HEK293 (cell line): ENCODE measurements at regions not wholly inside any gene's neighbourhood (a gene's known extent, or its start where the extent isn't known, plus 50 kb on each side); places are given as distances from the start of the nearest gene placed in this dataset.

Experiments used
- CTCF ChIA-PET: fragments of 350-600 bp; formaldehyde crosslinking; extraction: SDS; loops from one replicate; lab custom pipeline; 2021; ENCODE audit warnings: antibody characterized with exemption; lab: Yijun Ruan, JAX
- POLR2A ChIA-PET: fragments of 300-600 bp; formaldehyde crosslinking; extraction: SDS; loops from one replicate; lab custom pipeline; 2020; ENCODE audit warnings: antibody characterized with exemption, inconsistent platforms; lab: Yijun Ruan, JAX
- H3K27ac ChIP-seq: fragments of 200-500 bp; sonication (Bioruptor generic); 2 replicates; pipeline ENCODE4 v1.5.1; 2014; ENCODE audit warnings: low read depth, low read length, control low read depth, inconsistent platforms; ENCODE audit errors: extremely low read depth
- H3K36me3 ChIP-seq, 2 experiments: fragments of 200-500 bp in 1 of 2; sonication (Bioruptor generic) in 1 of 2; 1 replicate in 1 of 2; 2 replicates in 1 of 2; pipeline ENCODE4 v1.5.1; 2014 to 2017; ENCODE audit warnings: inconsistent platforms in 2 of 2, low read length in 2 of 2; ENCODE audit not compliant: control insufficient read depth in 2 of 2, insufficient read depth in 1 of 2
- H3K4me1 ChIP-seq: fragments of 200-500 bp; sonication (Bioruptor generic); 2 replicates; pipeline ENCODE4 v1.5.1; 2014; ENCODE audit warnings: mild to moderate bottlenecking, low read length, inconsistent platforms; ENCODE audit not compliant: control insufficient read depth, insufficient read depth
- H3K4me3 ChIP-seq: 2 replicates; pipeline ENCODE4 v1.5.1; 2011; ENCODE audit warnings: low read depth, mild to moderate bottlenecking, control low read depth, low read length, moderate library complexity
- H3K9me3 ChIP-seq: fragments of 200-500 bp; sonication (Bioruptor generic); 2 replicates; pipeline ENCODE4 v1.5.1; 2014; ENCODE audit warnings: low read depth, low read length, inconsistent platforms; ENCODE audit not compliant: control insufficient read depth, insufficient read depth
- CTCF ChIP-seq: fragments of 450-650 bp; formaldehyde crosslinking; IDR thresholded peaks from 2 replicates; pipeline ENCODE4 v1.5.1; 2016; ENCODE audit warnings: missing biosample characterization, missing genetic modification characterization
- HIC1 ChIP-seq: fragments of 450-650 bp; formaldehyde crosslinking; IDR thresholded peaks from 2 replicates; pipeline ENCODE4 v1.5.1; 2016; ENCODE audit warnings: missing biosample characterization, missing genetic modification characterization
- MEIS1 ChIP-seq: sonication (generic); formaldehyde crosslinking; IDR thresholded peaks from 2 replicates; pipeline ENCODE4 v1.8.1; 2022; ENCODE audit warnings: missing genetic modification reagents, mild to moderate bottlenecking, borderline replicate concordance
- PRDM2 ChIP-seq: fragments of 450-650 bp; formaldehyde crosslinking; IDR thresholded peaks from 2 replicates; pipeline ENCODE4 v1.5.1; 2016; ENCODE audit warnings: missing biosample characterization, missing genetic modification characterization, borderline replicate concordance
- REPIN1 ChIP-seq: fragments of 450-650 bp; formaldehyde crosslinking; IDR thresholded peaks from 2 replicates; pipeline ENCODE4 v1.5.1; 2017; ENCODE audit warnings: missing biosample characterization, missing genetic modification characterization, low read depth
- SALL2 ChIP-seq: fragments of 450-650 bp; formaldehyde crosslinking; IDR thresholded peaks from 2 replicates; pipeline ENCODE4 v1.5.0; 2017; ENCODE audit warnings: missing biosample characterization, mild to moderate bottlenecking, missing genetic modification characterization, borderline replicate concordance
- ZBTB10 ChIP-seq: fragments of 450-650 bp; formaldehyde crosslinking; IDR thresholded peaks from 2 replicates; pipeline ENCODE4 v1.5.1; 2016; ENCODE audit warnings: missing biosample characterization, missing genetic modification characterization
- ZIC2 ChIP-seq: fragments of 450-650 bp; formaldehyde crosslinking; IDR thresholded peaks from 2 replicates; pipeline ENCODE4 v1.5.1; 2016; ENCODE audit warnings: missing biosample characterization, missing genetic modification characterization
- ZNF169 ChIP-seq: fragments of 450-650 bp; formaldehyde crosslinking; IDR thresholded peaks from 2 replicates; pipeline ENCODE4 v1.5.1; 2016; ENCODE audit warnings: missing biosample characterization, missing genetic modification characterization
- ZNF2 ChIP-seq: fragments of 450-650 bp; formaldehyde crosslinking; IDR thresholded peaks from 2 replicates; pipeline ENCODE4 v1.5.1; 2016; ENCODE audit warnings: missing biosample characterization, missing genetic modification characterization
- ZNF223 ChIP-seq: fragments of 450-650 bp; formaldehyde crosslinking; IDR thresholded peaks from 2 replicates; pipeline ENCODE4 v1.5.1; 2016; ENCODE audit warnings: missing biosample characterization, missing genetic modification characterization
- ZNF302 ChIP-seq: fragments of 450-650 bp; formaldehyde crosslinking; IDR thresholded peaks from 2 replicates; pipeline ENCODE4 v1.5.1; 2016; ENCODE audit warnings: missing biosample characterization, missing genetic modification characterization, low read depth
- ZNF639 ChIP-seq: fragments of 450-650 bp; formaldehyde crosslinking; IDR thresholded peaks from 2 replicates; pipeline ENCODE4 v1.5.1; 2016; ENCODE audit warnings: missing biosample characterization, missing genetic modification characterization
- ZNF658 ChIP-seq: fragments of 450-650 bp; formaldehyde crosslinking; IDR thresholded peaks from 2 replicates; pipeline ENCODE4; 2016; ENCODE audit warnings: missing biosample characterization, missing genetic modification characterization

GRCh38 chr10:36492590-36493515 lies 632.5 kb upstream of the ANKRD30A start:
- H3K4me1 ChIP-seq: no peaks in the 10 kb centered on the region; the same call in 1 of the 2 replicates
- TF ChIP-seq REPIN1 (tag by site-specific recombination) (no peak), ZNF169 (tag by site-specific recombination) (no peak), HIC1 (tag by site-specific recombination) (no peak), ZNF658 (tag by site-specific recombination) (no peak), ZNF639 (tag by site-specific recombination) (no peak), ZBTB10 (tag by site-specific recombination) (no peak), CTCF (tag by site-specific recombination) (no peak), ZNF223 (tag by site-specific recombination) (no peak)
- H3K9me3 ChIP-seq: no peaks in the 10 kb centered on the region
- CTCF ChIA-PET: no interaction called here
- H3K27ac ChIP-seq: no peak overlapping the region
- H3K4me3 ChIP-seq: no peak overlapping the region
- POLR2A ChIA-PET: interaction anchor here (0.6 kb wide), 1 partner anchor 1273 kb away, joined by 3 read pairs; no protein-coding TSS in a partner anchor
- H3K36me3 ChIP-seq: no peaks in the 10 kb centered on the region

- CTCF ChIA-PET: no interaction called here
Observed at GRCh38 chr10:36491926-36492325, 633.5 kb upstream of the ANKRD30A start.

GRCh38 chr10:36489611-36490228 lies 635.7 kb upstream of the ANKRD30A start:
- H3K4me3 ChIP-seq: no peak overlapping the region
- POLR2A ChIA-PET: no interaction called here
- no peaks in the 10 kb centered on the region for H3K36me3 ChIP-seq
- H3K27ac ChIP-seq: no peak overlapping the region
- H3K9me3 ChIP-seq: no peaks in the 10 kb centered on the region
- no peaks in the 10 kb centered on the region; the same call in 1 of the 2 replicates for H3K4me1 ChIP-seq
- CTCF ChIA-PET: no interaction called here
- TF ChIP-seq PRDM2 (tag by site-specific recombination): no peak

More at GRCh38 chr10:36491926-36492325, 633.5 kb upstream of the ANKRD30A start:
- Histone ChIP-seq H3K36me3 (no peaks in the 10 kb centered on the region), H3K9me3 (no peaks in the 10 kb centered on the region), H3K4me1 (no peaks in the 10 kb centered on the region; the same call in 1 of the 2 replicates), H3K4me3 (no peak overlapping the region), H3K27ac (no peak overlapping the region)
- no peak for TF ChIP-seq SALL2 (tag by site-specific recombination)
- TF ChIP-seq ZNF2 (tag by site-specific recombination): no peak
- TF ChIP-seq ZNF169 (tag by site-specific recombination): no peak
- no peak for TF ChIP-seq ZNF302 (tag by site-specific recombination)
- no peak for TF ChIP-seq MEIS1 (CRISPR knock-in tag)
- no peak for TF ChIP-seq ZIC2 (tag by site-specific recombination)
- POLR2A ChIA-PET: no interaction called here
